ENCODE measurements at regions not wholly inside any gene's neighbourhood (a gene's known extent, or its start where the extent isn't known, plus 50 kb on each side); places are given as distances from the start of the nearest gene placed in this dataset.

DNA sequence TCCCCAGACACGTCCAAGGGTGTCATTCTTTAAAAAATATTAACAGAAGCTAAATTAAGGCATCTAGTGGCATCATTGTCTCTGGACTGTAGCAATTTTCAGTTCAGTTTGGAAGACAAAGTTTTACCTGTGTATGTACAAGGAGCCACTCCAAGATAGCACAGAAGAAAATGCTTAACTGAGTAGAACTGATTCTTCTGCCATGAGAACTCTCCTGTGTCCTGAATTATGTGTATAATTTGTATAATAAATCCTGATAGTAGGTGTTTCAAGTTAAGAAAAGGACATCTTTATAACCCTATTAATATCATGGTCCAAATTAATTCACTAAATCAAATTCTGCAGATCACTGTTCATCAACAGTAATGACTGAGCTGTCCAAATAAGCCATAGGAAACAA lies 1104.0 kb downstream of the XPNPEP1 start:
- Histone ChIP-seq H3K36me3 (ENCODE audit: control insufficient read depth, insufficient read depth, low read length) (no peaks in the 10 kb centered on the region), H3K27me3 (replicated peaks; ENCODE audit: control insufficient read depth, insufficient read depth, low read length) (no peaks in the 10 kb centered on the region), H3K4me3 (replicated peaks; ENCODE audit: low read depth, low read length) (no peak overlapping the region)
- TF ChIP-seq, protein P1, sequence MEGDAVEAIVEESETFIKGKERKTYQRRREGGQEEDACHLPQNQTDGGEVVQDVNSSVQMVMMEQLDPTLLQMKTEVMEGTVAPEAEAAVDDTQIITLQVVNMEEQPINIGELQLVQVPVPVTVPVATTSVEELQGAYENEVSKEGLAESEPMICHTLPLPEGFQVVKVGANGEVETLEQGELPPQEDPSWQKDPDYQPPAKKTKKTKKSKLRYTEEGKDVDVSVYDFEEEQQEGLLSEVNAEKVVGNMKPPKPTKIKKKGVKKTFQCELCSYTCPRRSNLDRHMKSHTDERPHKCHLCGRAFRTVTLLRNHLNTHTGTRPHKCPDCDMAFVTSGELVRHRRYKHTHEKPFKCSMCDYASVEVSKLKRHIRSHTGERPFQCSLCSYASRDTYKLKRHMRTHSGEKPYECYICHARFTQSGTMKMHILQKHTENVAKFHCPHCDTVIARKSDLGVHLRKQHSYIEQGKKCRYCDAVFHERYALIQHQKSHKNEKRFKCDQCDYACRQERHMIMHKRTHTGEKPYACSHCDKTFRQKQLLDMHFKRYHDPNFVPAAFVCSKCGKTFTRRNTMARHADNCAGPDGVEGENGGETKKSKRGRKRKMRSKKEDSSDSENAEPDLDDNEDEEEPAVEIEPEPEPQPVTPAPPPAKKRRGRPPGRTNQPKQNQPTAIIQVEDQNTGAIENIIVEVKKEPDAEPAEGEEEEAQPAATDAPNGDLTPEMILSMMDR (IDR thresholded peaks at IDR 0.05; ENCODE audit: insufficient read depth, low read length, poor library complexity, severe bottlenecking) = no peak
- DNase-seq (ENCODE audit: extremely low read depth, insufficient read length) = no peak

DNA sequence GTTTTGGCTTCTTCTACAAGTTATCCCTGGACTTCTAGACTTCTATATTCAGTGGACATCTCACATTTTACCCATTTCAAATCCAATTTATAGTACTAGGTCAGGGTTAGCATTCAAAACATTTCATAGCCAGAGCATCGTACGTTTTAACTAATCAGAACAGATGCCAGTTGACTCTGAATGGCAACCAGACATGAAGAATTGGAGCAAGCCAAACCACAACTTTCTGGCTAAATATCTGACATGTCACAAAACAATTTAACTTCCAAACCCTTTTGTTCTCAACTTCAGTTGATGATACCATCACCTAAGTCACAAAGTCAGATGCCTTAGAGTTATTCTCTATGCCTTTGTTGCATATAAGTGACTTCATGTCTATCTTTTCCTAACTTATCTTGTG lies 1105.7 kb downstream of the XPNPEP1 start:
- no peak for DNase-seq (ENCODE audit: extremely low read depth, insufficient read length)
- TF ChIP-seq, protein P1 (IDR thresholded peaks at IDR 0.05; ENCODE audit: insufficient read depth, low read length, poor library complexity, severe bottlenecking) = no peak
- no peak overlapping the region for H3K4me3 ChIP-seq (replicated peaks; ENCODE audit: low read depth, low read length)

DNA sequence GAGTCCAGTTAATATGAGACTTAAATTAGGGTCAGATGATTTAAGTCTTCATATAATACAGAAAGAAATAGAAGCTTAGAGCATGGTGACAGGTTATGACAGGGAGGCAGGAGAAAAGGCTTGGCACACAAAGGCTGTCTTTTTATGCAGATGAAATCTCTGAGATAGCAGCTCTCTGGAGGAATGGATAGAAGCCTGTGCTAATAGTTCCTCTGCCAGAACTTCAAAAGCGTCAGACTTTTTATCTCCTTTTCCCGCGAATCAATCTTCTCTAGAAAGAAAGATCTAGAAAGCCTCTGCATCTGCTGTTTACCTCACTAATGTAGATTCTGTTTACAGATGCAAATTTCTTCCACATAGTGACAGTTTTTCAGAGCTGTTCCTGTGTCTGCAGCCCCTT lies 1106.2 kb downstream of the XPNPEP1 start:
- no peaks in the 10 kb centered on the region for H3K27me3 ChIP-seq (replicated peaks; ENCODE audit: control insufficient read depth, insufficient read depth, low read length)
- no peak overlapping the region for H3K4me3 ChIP-seq (replicated peaks; ENCODE audit: low read depth, low read length)
- TF ChIP-seq, protein P1 (IDR thresholded peaks at IDR 0.05; ENCODE audit: insufficient read depth, low read length, poor library complexity, severe bottlenecking) = no peak
- no peaks in the 10 kb centered on the region for H3K36me3 ChIP-seq (ENCODE audit: control insufficient read depth, insufficient read depth, low read length)
- DNase-seq (ENCODE audit: extremely low read depth, insufficient read length) = no peak

More for the DNA sequence above, 1105.7 kb downstream of the XPNPEP1 start:
- Histone ChIP-seq H3K36me3 (ENCODE audit: control insufficient read depth, insufficient read depth, low read length) (no peaks in the 10 kb centered on the region), H3K27me3 (replicated peaks; ENCODE audit: control insufficient read depth, insufficient read depth, low read length) (no peaks in the 10 kb centered on the region)

DNA sequence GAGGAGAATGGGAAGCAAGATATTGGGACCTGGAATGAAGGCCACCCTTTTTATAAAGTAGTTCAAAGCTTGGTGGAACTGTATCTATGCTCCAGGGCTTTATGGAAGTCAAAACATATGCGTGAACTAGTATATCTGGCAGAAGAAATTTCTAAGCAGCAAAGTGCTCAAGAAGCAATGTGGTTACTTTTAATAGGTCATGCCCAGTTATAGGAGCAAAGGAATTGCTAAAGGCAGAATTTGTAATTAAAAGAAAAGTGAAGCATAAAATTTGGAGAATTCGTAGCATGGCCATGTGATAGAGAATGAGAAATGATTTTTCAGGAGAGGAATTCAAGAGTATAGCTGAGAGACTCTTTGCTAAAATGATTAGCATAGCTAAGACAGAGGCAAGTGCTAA lies 1110.4 kb downstream of the XPNPEP1 start:
- Histone ChIP-seq H3K27me3 (replicated peaks; ENCODE audit: control insufficient read depth, insufficient read depth, low read length) (no peaks in the 10 kb centered on the region), H3K36me3 (ENCODE audit: control insufficient read depth, insufficient read depth, low read length) (no peaks in the 10 kb centered on the region), H3K4me3 (replicated peaks; ENCODE audit: low read depth, low read length) (no peak overlapping the region)
- TF ChIP-seq, protein P1 (IDR thresholded peaks at IDR 0.05; ENCODE audit: insufficient read depth, low read length, poor library complexity, severe bottlenecking) = no peak
- DNase-seq (ENCODE audit: extremely low read depth, insufficient read length) = no peak

DNA sequence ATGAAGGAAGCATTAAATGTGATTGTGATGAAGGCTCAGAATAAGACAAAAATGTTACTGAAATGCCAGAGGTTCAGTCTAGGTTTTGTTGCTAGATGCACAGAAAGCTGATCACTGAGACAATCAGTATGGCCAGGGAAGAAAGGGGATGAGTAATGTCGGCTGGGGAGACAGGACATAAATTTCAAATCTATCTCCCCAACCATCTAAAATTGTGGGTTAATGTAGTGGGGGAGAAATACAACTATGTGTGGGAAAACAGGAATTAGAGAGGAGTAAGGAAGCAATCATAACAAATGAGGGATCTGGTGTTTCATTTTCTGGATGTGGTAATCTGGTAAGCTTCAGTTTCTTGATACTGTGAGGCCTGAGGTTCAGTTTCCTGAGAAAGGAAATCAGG lies 1111.0 kb downstream of the XPNPEP1 start:
- TF ChIP-seq, protein P1 (IDR thresholded peaks at IDR 0.05; ENCODE audit: insufficient read depth, low read length, poor library complexity, severe bottlenecking) = no peak
- Histone ChIP-seq H3K36me3 (ENCODE audit: control insufficient read depth, insufficient read depth, low read length) (no peaks in the 10 kb centered on the region), H3K27me3 (replicated peaks; ENCODE audit: control insufficient read depth, insufficient read depth, low read length) (no peaks in the 10 kb centered on the region), H3K4me3 (replicated peaks; ENCODE audit: low read depth, low read length) (no peak overlapping the region)
- no peak for DNase-seq (ENCODE audit: extremely low read depth, insufficient read length)

DNA sequence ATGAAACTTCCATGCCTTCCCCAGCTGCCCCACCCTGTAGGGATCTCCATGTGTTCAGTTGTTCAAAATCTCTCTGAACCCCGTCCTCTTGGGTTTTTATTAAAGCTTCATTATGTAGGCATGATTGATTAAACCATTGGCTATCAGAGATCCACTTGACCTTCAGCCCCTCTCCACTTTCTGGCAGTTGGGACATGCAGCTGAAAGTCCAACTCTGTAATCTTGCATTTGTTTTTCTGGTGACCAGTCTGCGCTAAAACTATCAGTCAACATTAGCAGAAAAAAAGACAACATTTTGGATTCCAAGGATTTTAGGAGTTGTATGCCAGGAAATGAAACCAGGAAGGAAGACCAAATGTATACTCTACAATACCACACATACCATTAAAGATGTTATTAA lies 1115.1 kb downstream of the XPNPEP1 start:
- Histone ChIP-seq H3K36me3 (ENCODE audit: control insufficient read depth, insufficient read depth, low read length) (no peaks in the 10 kb centered on the region), H3K27me3 (replicated peaks; ENCODE audit: control insufficient read depth, insufficient read depth, low read length) (no peaks in the 10 kb centered on the region), H3K4me3 (replicated peaks; ENCODE audit: low read depth, low read length) (no peak overlapping the region)
- TF ChIP-seq, protein P1 (IDR thresholded peaks at IDR 0.05; ENCODE audit: insufficient read depth, low read length, poor library complexity, severe bottlenecking) = no peak
- no peak for DNase-seq (ENCODE audit: extremely low read depth, insufficient read length)

All from GM06990 (cell line).